ENCODE measurements at regions not wholly inside any gene's neighbourhood (a gene's known extent, or its start where the extent isn't known, plus 50 kb on each side); places are given as distances from the start of the nearest gene placed in this dataset.

DNA sequence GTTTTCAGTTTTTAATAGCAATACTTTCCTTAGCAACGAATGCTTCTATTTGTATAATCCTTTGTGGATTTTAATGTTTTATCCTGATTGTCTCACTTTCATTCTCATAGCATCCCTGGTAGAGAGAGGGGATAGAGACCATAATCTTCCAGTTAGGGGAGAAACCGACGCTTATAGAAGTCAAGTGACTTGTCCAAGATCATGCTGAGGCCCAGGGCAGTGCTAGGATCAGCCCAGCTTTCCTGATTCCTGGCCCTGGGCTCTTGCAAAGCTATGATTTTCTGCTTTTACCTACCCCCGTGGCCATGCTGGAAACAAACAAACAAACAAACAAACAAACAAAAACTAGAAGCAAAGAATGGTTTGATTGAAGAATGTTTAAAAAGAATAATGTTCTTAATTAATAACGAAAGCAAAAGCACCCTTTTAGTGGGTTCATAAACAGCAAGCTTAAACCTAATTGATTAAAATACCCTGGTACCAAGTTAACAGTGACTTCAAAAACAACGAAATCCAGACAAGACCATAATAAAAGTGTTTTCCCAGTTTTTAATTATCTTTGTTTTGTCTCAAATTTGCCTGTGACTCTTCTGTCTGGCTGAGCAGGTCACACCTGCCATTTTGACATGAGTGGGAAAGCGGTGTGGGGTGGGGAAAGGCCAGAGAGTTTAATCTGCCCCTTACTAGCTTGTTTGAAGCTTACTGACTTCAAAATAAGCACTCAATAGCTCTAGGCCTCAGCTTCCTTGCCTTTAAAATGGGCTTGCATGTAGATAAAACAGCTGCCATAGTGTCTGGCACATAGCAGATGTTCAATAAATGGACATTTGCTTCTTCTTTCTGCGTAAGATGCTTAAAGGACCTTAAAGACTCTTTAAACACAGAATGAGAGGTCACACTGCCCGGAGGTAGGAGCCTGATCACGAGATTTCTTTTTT lies 116.6 kb upstream of the MYCN start:
- TF ChIP-seq, protein P1, sequence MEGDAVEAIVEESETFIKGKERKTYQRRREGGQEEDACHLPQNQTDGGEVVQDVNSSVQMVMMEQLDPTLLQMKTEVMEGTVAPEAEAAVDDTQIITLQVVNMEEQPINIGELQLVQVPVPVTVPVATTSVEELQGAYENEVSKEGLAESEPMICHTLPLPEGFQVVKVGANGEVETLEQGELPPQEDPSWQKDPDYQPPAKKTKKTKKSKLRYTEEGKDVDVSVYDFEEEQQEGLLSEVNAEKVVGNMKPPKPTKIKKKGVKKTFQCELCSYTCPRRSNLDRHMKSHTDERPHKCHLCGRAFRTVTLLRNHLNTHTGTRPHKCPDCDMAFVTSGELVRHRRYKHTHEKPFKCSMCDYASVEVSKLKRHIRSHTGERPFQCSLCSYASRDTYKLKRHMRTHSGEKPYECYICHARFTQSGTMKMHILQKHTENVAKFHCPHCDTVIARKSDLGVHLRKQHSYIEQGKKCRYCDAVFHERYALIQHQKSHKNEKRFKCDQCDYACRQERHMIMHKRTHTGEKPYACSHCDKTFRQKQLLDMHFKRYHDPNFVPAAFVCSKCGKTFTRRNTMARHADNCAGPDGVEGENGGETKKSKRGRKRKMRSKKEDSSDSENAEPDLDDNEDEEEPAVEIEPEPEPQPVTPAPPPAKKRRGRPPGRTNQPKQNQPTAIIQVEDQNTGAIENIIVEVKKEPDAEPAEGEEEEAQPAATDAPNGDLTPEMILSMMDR (conservative IDR thresholded peaks at IDR 0.05 in 1 of 2, IDR thresholded peaks at IDR 0.05 in 1 of 2; ENCODE audit: low read depth in 1 of 2, low read length in 2 of 2): no peak
- no peak for TF ChIP-seq EZH2 (IDR thresholded peaks at IDR 0.05; ENCODE audit: low read length, missing control alignments)
